ENCODE measurements at regions not wholly inside any gene's neighbourhood (a gene's known extent, or its start where the extent isn't known, plus 50 kb on each side); places are given as distances from the start of the nearest gene placed in this dataset.
"Not testable (repeated sequence)": the region's sequence is repeated elsewhere in the genome, so short reads cannot be mapped to it uniquely, and the experiment has no call there.

DNA sequence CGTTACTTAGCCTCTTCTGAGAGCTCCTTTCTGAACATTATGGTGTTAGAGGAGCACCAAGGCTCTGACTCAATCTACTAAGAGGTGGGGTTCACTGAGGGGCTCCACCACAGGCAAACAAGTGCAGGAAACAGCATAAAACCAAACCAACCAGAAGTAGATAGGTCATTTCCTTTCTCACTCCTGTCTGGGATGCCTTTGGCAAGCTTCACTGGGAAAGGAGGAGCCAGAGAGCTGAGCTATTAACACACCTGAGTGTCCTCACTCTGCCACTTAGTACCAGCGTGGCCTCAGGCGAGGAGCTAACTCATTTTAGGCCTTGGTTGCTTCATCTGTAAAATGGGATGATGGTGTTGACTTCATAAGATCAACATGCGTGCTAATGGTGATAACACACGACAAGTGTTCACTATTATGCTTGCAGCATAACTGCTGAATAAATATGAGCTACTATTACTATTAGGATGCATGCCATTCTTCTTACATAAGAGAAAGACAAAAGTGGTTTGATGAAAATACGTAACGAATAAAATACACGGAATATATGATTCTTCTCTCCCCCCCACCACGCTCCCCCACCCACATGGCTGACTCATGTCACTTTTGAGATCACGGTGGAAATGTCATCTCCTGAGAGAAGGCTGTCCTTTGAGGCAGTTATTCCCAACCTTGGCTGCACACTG is 185.4 kb downstream of the BCAS1 start:
- no peak overlapping the region for H3K4me3 ChIP-seq (ENCODE audit: low read depth, low read length)
- DNase-seq (ENCODE audit: low read depth) = no peak
- TF ChIP-seq, protein P1, sequence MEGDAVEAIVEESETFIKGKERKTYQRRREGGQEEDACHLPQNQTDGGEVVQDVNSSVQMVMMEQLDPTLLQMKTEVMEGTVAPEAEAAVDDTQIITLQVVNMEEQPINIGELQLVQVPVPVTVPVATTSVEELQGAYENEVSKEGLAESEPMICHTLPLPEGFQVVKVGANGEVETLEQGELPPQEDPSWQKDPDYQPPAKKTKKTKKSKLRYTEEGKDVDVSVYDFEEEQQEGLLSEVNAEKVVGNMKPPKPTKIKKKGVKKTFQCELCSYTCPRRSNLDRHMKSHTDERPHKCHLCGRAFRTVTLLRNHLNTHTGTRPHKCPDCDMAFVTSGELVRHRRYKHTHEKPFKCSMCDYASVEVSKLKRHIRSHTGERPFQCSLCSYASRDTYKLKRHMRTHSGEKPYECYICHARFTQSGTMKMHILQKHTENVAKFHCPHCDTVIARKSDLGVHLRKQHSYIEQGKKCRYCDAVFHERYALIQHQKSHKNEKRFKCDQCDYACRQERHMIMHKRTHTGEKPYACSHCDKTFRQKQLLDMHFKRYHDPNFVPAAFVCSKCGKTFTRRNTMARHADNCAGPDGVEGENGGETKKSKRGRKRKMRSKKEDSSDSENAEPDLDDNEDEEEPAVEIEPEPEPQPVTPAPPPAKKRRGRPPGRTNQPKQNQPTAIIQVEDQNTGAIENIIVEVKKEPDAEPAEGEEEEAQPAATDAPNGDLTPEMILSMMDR (IDR thresholded peaks at IDR 0.05; ENCODE audit: control insufficient read depth, extremely low read depth, insufficient read depth) = no peak

DNA sequence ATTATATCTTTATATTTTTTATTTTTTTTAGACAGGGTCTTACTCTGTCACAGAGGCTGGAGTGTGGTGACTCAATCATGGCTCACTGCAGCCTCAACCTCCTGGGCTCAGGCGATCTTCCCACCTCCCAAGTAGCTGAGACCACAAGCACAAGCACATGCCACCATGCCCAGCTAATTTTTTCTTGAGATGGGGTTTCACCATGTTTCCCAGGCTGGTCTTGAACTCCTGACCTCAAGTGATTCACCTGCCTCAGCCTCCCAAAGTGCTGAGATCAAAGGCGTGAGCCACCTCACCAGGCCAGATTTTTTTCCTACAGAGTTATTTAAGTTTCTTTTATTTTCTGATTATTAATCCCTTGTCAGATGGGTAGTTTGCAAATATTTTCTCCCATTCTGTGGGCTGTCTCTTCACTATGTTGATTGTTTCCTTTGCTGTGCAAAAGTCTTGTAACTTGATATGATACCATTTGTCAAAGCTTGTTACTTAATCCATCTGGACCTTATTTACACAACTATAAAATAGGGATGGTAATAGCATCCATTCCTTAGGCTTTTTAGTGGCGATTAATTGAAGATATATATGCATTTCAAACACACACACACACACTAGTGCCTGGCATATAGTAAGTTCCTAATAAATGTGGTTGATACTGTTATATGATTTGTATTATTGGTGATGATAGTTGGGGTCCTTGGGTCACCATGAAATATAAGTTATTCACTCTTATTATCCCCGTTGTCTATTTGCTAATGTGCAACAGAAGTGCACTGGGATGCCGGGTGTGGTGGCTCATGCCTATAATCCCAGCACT is 187.1 kb downstream of the BCAS1 start:
- TF ChIP-seq, protein P1 (IDR thresholded peaks at IDR 0.05; ENCODE audit: control insufficient read depth, extremely low read depth, insufficient read depth) = no peak
- no peak overlapping the region for H3K4me3 ChIP-seq (ENCODE audit: low read depth, low read length)
- no peak for DNase-seq (ENCODE audit: low read depth)

DNA sequence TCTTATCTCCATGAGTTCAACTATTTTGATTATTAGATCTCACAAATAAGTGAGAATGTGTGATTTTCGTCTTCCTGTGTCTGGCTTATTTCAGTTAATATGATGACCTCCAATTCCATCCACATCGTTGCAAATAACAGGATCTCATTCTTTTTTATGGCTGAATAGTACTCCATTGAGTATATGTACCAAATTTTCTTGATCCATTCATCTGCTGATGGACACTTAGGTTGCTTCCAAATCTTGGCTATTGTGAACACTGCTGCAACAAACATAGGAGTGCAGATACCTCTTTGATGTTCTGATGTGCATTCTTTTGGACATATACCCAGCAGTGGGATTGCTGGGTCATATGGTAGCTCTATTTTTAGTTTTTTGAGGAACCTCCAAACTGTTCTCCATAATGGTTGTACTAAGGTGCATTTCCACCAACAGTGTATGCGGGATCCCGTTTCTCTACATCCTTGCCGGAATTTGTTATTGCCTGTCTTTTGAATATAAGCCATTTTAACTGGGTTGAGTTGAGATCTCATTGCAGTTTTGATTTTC is 187.9 kb downstream of the BCAS1 start:
- not testable (repeated sequence) for H3K4me3 ChIP-seq (ENCODE audit: low read depth, low read length); DNase-seq (ENCODE audit: low read depth)

DNA sequence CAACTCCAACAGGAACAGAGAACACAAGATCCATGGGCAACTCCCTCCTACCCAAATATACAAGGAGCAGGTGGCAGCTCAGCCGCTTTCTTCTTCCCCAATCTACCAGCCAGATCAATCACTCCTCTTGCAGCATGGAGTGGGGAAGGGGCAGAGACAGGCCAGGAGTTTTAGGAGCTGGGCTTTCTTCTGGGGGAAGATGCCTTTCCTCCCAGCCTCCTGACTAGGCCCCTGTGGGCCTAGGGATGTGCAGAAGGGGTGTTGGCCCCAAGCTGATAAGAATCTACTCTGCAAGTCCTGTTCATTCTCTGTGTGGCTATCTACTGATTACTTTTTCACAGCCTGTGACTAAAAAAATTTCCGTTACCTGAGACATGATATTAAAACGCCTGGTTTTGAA is 189.0 kb downstream of the BCAS1 start:
- TF ChIP-seq, protein P1 (IDR thresholded peaks at IDR 0.05; ENCODE audit: control insufficient read depth, extremely low read depth, insufficient read depth) = no peak
- H3K4me3 ChIP-seq (ENCODE audit: low read depth, low read length) = no peak overlapping the region
- no peak for DNase-seq (ENCODE audit: low read depth)

DNA sequence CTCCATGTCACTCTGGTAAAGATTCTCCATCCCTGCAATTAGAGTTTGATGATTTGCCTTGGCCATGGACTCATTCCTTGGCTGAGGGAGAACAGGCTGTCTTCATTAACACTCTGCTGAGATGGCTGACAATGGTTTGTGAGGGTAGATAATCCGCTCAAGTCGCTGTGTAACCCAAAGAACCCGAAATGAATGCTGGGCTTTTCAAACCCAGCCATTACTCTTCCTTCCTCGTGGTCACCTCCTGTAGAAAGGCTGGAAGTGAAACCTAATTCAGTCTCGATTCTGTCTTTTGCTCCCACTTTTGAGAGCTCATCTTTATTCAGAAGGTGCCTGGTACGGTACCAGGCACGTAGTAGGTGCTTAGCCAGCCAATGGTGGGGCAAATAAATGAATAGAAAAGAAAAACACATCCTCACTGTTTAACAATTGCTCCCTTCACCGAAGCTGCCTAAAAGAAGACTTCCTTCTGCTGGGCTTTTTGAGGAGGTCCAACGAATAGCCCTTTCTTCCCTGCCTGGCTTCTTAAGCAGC is 190.2 kb downstream of the BCAS1 start:
- H3K4me3 ChIP-seq (ENCODE audit: low read depth, low read length) = no peak overlapping the region
- TF ChIP-seq, protein P1 (IDR thresholded peaks at IDR 0.05; ENCODE audit: control insufficient read depth, extremely low read depth, insufficient read depth) = no peak
- no peak for DNase-seq (ENCODE audit: low read depth)

DNA sequence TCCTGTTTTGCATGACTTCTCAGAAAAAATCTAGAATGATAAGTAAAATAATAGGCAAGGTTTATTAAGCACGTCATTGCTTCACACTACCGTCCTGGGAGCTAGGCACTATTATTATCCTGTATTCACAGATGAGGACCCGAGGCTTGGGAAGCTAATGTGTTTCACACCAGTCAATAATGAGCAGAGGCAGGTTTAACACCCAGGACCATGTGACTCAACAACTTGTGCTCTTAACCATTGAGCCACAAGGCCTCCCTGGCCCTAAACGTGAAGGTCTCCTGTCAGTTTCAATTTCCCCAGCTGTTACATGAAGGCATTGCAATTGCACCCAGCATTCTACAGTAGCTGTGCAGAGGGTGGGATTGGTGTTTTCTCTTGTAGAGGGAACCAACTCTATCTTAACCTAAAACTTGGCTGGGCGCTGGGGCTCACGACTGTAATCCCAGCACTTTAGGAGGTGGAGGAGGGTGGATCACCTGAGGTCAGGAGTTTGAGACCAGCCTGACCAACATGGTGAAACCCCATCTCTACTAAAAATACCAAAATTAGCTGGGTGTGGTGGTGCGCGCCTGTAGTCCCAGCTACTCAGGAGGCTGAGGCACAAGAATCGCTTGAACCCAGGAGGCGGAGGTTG is 191.2 kb downstream of the BCAS1 start:
- no peak for DNase-seq (ENCODE audit: low read depth)
- no peak overlapping the region for H3K4me3 ChIP-seq (ENCODE audit: low read depth, low read length)
- TF ChIP-seq, protein P1 (IDR thresholded peaks at IDR 0.05; ENCODE audit: control insufficient read depth, extremely low read depth, insufficient read depth) = no peak

Measured in LNCaP clone FGC (cell line).